Fibroblast of lung (primary cell): ENCODE measurements at regions not wholly inside any gene's neighbourhood (a gene's known extent, or its start where the extent isn't known, plus 50 kb on each side); places are given as distances from the start of the nearest gene placed in this dataset.

ENCODE experiments used
- DNase-seq, 2 donors: peaks; one replicate each; pipeline versions ENCODE4 v3.0.0 to v3.0.0-alpha.2; 2010; ENCODE audit warnings: low read depth in 2 of 2
- H2AFZ ChIP-seq: 2 replicates; pipeline ENCODE4 v1.5.1; 2012; ENCODE audit warnings: low read length, control low read depth, inconsistent platforms
- H3K27ac ChIP-seq: 2 replicates; pipeline ENCODE4 v1.5.1; 2011; ENCODE audit warnings: low read length, control low read depth; ENCODE audit not compliant: insufficient read depth
- H3K27me3 ChIP-seq: 2 replicates; pipeline ENCODE4 v1.5.1; 2011; ENCODE audit warnings: mild to moderate bottlenecking, low read length; ENCODE audit not compliant: control insufficient read depth, insufficient read depth
- H3K36me3 ChIP-seq: 2 replicates; pipeline ENCODE4 v1.5.1; 2011; ENCODE audit warnings: low read length; ENCODE audit not compliant: control insufficient read depth, insufficient read depth
- H3K4me1 ChIP-seq: 2 replicates; pipeline ENCODE4 v1.5.1; 2011; ENCODE audit warnings: low read length; ENCODE audit not compliant: control insufficient read depth, insufficient read depth; ENCODE audit errors: extremely low read depth
- H3K4me2 ChIP-seq: 2 replicates; pipeline ENCODE4 v1.5.1; 2011; ENCODE audit warnings: low read length, control low read depth; ENCODE audit not compliant: insufficient read depth; ENCODE audit errors: extremely low read depth
- H3K4me3 ChIP-seq, 4 experiments: fragments of 200-600 bp in 1 of 4; sonication (generic) in 1 of 4; replicated peaks in 1 of 4; 2 replicates each; pipeline ENCODE4 v1.5.1; 2011 to 2016; ENCODE audit warnings: low read length in 4 of 4, low read depth in 3 of 4, mild to moderate bottlenecking in 3 of 4, control low read depth in 2 of 4, inconsistent platforms in 1 of 4, mixed read lengths in 1 of 4; ENCODE audit not compliant: insufficient read depth in 1 of 4; ENCODE audit errors: control extremely low read depth in 1 of 4
- H3K79me2 ChIP-seq: 2 replicates; pipeline ENCODE4 v1.5.1; 2012; ENCODE audit warnings: mild to moderate bottlenecking, low read length, inconsistent platforms; ENCODE audit not compliant: control insufficient read depth, insufficient read depth
- H3K9ac ChIP-seq: 2 replicates; pipeline ENCODE4 v1.5.1; 2011; ENCODE audit warnings: mild to moderate bottlenecking, low read length, control low read depth; ENCODE audit not compliant: insufficient read depth
- H3K9me3 ChIP-seq: 2 replicates; pipeline ENCODE4 v1.5.1; 2012; ENCODE audit warnings: low read depth, low read length; ENCODE audit not compliant: control insufficient read depth, insufficient read depth
- H4K20me1 ChIP-seq: 2 replicates; pipeline ENCODE4 v1.5.1; 2011; ENCODE audit warnings: low read length; ENCODE audit not compliant: control insufficient read depth, insufficient read depth; ENCODE audit errors: extremely low read depth
- CTCF ChIP-seq, 2 donors: IDR thresholded peaks in 1 of 2; conservative IDR thresholded peaks in 1 of 2; 1 replicate in 1 of 2; 2 replicates in 1 of 2; pipeline ENCODE4 v1.5.1; 2011 to 2012; ENCODE audit warnings: low read length in 2 of 2, control low read depth in 1 of 2, inconsistent platforms in 1 of 2, low read depth in 1 of 2, mild to moderate bottlenecking in 1 of 2
- EZH2 ChIP-seq: IDR thresholded peaks from 2 replicates; pipeline ENCODE4 v1.5.1; 2012; ENCODE audit warnings: low read length, control low read depth, mild to moderate bottlenecking; ENCODE audit errors: missing control alignments

- H3K79me2 ChIP-seq: no peaks in the 10 kb centered on the region
- no peak for DNase-seq
- no peaks in the 10 kb centered on the region for H3K27me3 ChIP-seq
- no peak overlapping the region for H3K27ac ChIP-seq
- H4K20me1 ChIP-seq: no peaks in the 10 kb centered on the region
- H3K4me2 ChIP-seq: no peak overlapping the region
- no peaks in the 10 kb centered on the region for H3K9me3 ChIP-seq
- peaks cover 8% of the 10 kb centered on the region for H3K4me1 ChIP-seq
- no peak overlapping the region for H3K4me3 ChIP-seq
- H3K9ac ChIP-seq: no peak overlapping the region
- H3K36me3 ChIP-seq: no peaks in the 10 kb centered on the region
- no peak for TF ChIP-seq CTCF (conservative IDR thresholded peaks at IDR 0.05 in 1 of 2, IDR thresholded peaks at IDR 0.05 in 1 of 2; ENCODE audit: low read depth in 1 of 2, low read length in 2 of 2)
- no peak for TF ChIP-seq EZH2
- H2AFZ ChIP-seq: no peak overlapping the region
Observed at GRCh38 chrX:134738986-134739740, 57.8 kb downstream of the PABIR2 start.

- H3K4me3 ChIP-seq: no peak overlapping the region
- H3K4me1 ChIP-seq: peaks cover 10% of the 10 kb centered on the region
- H3K9me3 ChIP-seq: no peaks in the 10 kb centered on the region
- no peak overlapping the region for H3K4me2 ChIP-seq
- H3K36me3 ChIP-seq: no peaks in the 10 kb centered on the region
- H3K27me3 ChIP-seq: no peaks in the 10 kb centered on the region
- TF ChIP-seq CTCF (conservative IDR thresholded peaks at IDR 0.05 in 1 of 2, IDR thresholded peaks at IDR 0.05 in 1 of 2; ENCODE audit: low read depth in 1 of 2, low read length in 2 of 2): no peak
- TF ChIP-seq EZH2: no peak
- H4K20me1 ChIP-seq: no peaks in the 10 kb centered on the region
- no peak overlapping the region for H3K27ac ChIP-seq
- no peak for DNase-seq
- H2AFZ ChIP-seq: no peak overlapping the region
- no peaks in the 10 kb centered on the region for H3K79me2 ChIP-seq
- no peak overlapping the region for H3K9ac ChIP-seq
Observed at GRCh38 chrX:134738445-134738844, 58.6 kb downstream of the PABIR2 start.

- Histone ChIP-seq H3K27me3 (no peaks in the 10 kb centered on the region), H2AFZ (no peak overlapping the region), H3K27ac (no peak overlapping the region), H4K20me1 (no peaks in the 10 kb centered on the region), H3K4me2 (no peak overlapping the region), H3K4me3 (no peak overlapping the region), H3K79me2 (no peaks in the 10 kb centered on the region), H3K36me3 (no peaks in the 10 kb centered on the region), H3K9ac (no peak overlapping the region), H3K9me3 (no peaks in the 10 kb centered on the region), H3K4me1 (peaks cover 10% of the 10 kb centered on the region)
- TF ChIP-seq EZH2 (no peak), CTCF (conservative IDR thresholded peaks at IDR 0.05 in 1 of 2, IDR thresholded peaks at IDR 0.05 in 1 of 2; ENCODE audit: low read depth in 1 of 2, low read length in 2 of 2) (no peak)
- no peak for DNase-seq
Observed at GRCh38 chrX:134737721-134738369, 59.2 kb downstream of the PABIR2 start.
